ENCODE measurements at regions not wholly inside any gene's neighbourhood (a gene's known extent, or its start where the extent isn't known, plus 50 kb on each side); places are given as distances from the start of the nearest gene placed in this dataset.
A peak's percentile ranks its signal among the peaks of the same experiment; 100 is the strongest.

- ATAC-seq (ENCODE audit: insufficient number of reproducible peaks, low FRiP score, low read depth) (no peak), DNase-seq (ENCODE audit: low spot score) (no peak)
- Histone ChIP-seq H3K9me3 (no peaks in the 10 kb centered on the region), H3K27ac (no peak overlapping the region), H3K36me3 (no peaks in the 10 kb centered on the region), H3K27me3 (replicated peaks; ENCODE audit: insufficient read depth) (peaks cover 14% of the 10 kb centered on the region), H3K4me1 (ENCODE audit: control insufficient read depth in 1 of 2, low read depth in 2 of 2) (peaks cover 0 to 26% of the 10 kb centered on the region in 2 donors), H3K4me3 (peak overlapping the region; percentile 69)
- TF ChIP-seq, protein P1, sequence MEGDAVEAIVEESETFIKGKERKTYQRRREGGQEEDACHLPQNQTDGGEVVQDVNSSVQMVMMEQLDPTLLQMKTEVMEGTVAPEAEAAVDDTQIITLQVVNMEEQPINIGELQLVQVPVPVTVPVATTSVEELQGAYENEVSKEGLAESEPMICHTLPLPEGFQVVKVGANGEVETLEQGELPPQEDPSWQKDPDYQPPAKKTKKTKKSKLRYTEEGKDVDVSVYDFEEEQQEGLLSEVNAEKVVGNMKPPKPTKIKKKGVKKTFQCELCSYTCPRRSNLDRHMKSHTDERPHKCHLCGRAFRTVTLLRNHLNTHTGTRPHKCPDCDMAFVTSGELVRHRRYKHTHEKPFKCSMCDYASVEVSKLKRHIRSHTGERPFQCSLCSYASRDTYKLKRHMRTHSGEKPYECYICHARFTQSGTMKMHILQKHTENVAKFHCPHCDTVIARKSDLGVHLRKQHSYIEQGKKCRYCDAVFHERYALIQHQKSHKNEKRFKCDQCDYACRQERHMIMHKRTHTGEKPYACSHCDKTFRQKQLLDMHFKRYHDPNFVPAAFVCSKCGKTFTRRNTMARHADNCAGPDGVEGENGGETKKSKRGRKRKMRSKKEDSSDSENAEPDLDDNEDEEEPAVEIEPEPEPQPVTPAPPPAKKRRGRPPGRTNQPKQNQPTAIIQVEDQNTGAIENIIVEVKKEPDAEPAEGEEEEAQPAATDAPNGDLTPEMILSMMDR (IDR thresholded peaks at IDR 0.05): no peak
These were observed 413.0 kb upstream of the ESRRG start for GRCh38 chr1:217135987-217136894.

- Histone ChIP-seq H3K4me3 (peak overlapping the region; percentile 69), H3K27me3 (replicated peaks; ENCODE audit: insufficient read depth) (peaks cover 14% of the 10 kb centered on the region), H3K9me3 (no peaks in the 10 kb centered on the region), H3K27ac (no peak overlapping the region), H3K36me3 (no peaks in the 10 kb centered on the region), H3K4me1 (ENCODE audit: control insufficient read depth in 1 of 2, low read depth in 2 of 2) (peaks cover 0 to 26% of the 10 kb centered on the region in 2 donors)
- ATAC-seq (ENCODE audit: insufficient number of reproducible peaks, low FRiP score, low read depth): no peak
- DNase-seq (ENCODE audit: low spot score): no peak
- TF ChIP-seq, protein P1 (IDR thresholded peaks at IDR 0.05): no peak
These were observed 412.3 kb upstream of the ESRRG start for GRCh38 chr1:217135569-217135915.

DNA sequence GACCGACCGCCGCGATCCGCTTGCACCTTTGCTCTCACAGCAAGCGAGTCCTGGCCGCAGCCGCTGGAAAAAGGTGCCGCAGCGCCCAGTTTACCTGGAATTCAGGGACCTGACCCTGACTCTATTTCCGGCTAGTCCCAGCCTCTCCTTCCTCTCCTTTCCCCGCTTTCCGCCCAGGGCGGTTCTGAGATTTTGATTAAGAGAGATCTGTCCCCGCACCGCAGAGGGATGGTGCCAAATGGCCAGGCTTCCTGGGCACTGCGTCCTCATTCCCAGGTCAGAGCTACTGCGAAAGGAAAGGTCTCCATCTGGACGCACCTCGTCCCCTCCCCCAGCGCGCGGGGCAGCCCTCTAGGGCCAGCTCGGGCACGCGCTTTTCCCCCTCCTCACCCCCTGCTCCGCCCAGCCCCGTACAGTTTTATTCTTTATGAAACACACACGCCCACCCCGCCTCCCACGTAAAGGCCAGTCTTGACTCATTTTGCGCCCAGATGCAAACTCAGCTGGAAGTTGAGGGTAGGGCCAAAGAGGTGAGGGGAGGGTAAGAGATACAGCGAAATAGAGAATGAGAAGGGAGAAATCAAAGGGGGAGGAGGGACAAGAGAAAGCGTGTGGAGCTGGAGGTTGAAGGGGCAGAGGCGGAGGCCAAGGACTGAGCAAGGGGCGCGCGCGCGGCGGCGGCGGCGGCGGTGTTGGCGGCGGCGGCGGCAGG lies 411.8 kb upstream of the ESRRG start:
- no peaks in the 10 kb centered on the region for H3K36me3 ChIP-seq
- ATAC-seq (ENCODE audit: insufficient number of reproducible peaks, low FRiP score, low read depth): no peak
- H3K4me3 ChIP-seq: peak overlapping the region; percentile 69
- no peaks in the 10 kb centered on the region for H3K9me3 ChIP-seq
- no peak for DNase-seq (ENCODE audit: low spot score)
- peaks cover 14% of the 10 kb centered on the region for H3K27me3 ChIP-seq (replicated peaks; ENCODE audit: insufficient read depth)
- H3K27ac ChIP-seq: no peak overlapping the region
- TF ChIP-seq, protein P1 (IDR thresholded peaks at IDR 0.05): no peak
- peaks cover 0 to 26% of the 10 kb centered on the region in 2 donors for H3K4me1 ChIP-seq (ENCODE audit: control insufficient read depth in 1 of 2, low read depth in 2 of 2)

DNA sequence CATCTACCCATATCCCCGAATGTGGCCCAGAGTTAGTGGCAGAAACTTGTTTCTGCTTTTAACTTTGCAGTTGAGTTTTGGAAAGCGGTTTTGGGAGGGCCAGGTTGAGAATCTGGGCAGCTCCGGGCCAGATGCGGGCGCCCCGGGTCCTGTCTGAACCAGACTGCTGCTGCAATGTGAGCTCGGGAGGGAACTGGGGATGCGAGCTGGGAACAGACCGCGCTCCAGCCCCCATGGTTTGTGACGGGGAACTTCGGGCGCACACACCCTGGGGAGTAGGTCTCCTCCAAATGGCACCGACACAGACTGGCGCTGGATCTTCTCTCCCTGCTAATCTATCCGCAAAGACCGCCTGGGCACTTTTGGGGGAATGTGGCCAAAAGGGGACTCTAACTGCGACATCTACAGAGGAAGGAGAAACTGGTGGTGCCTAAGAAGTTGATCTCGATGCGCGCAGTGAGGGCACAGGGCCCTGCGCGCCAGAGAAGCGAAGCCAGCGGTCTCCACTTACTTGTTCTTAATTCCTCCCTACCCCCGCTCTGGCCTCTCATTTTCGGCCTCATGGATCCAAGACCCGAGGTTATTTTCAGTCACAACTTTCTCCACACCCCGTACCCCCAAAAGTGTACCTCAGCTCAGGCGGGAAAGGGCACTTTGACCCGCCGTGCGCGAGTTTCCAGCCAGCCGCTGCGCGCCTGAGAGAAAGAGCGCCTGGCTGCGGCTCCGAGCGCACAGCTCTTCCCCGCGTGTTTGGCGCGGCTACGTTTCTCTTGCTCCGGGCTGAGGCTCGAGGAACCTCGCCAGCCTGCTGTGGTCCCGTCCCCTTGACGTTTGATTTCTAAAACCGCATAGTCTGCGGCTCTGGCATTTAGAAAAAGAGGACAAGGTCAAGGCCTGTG lies 411.0 kb upstream of the ESRRG start:
- TF ChIP-seq, protein P1 (IDR thresholded peaks at IDR 0.05): no peak
- H3K4me3 ChIP-seq: peak overlapping the region; percentile 69
- DNase-seq (ENCODE audit: low spot score) (no peak), ATAC-seq (ENCODE audit: insufficient number of reproducible peaks, low FRiP score, low read depth) (no peak)
- peaks cover 0 to 26% of the 10 kb centered on the region in 2 donors for H3K4me1 ChIP-seq (ENCODE audit: control insufficient read depth in 1 of 2, low read depth in 2 of 2)
- H3K27ac ChIP-seq: no peak overlapping the region
- no peaks in the 10 kb centered on the region for H3K9me3 ChIP-seq
- H3K27me3 ChIP-seq (replicated peaks; ENCODE audit: insufficient read depth): peaks cover 14% of the 10 kb centered on the region
- H3K36me3 ChIP-seq: no peaks in the 10 kb centered on the region

Measured in thoracic aorta (tissue), 2 donors.